ENCODE measurements at regions not wholly inside any gene's neighbourhood (a gene's known extent, or its start where the extent isn't known, plus 50 kb on each side); places are given as distances from the start of the nearest gene placed in this dataset.

DNA sequence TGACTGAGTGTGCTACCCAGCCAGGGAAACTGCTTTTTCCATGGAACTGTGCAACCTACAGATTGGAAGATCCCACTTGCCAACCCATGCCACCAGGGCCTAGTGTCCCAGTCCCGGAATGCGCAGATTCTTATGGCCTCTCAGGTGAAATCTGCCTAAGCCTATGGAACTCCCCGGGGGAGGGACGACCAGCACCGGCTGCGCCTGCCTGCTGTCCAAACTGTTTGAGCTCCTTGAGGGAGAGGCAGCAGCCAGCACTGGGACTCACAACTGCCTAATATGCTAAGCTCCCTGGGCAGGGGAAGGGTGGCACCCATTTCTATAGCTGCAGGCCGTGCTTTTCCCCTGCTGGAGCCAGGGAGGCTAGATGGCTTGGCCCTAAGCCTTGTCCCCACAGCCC is 92.5 kb upstream of the GZMB start:
- TF ChIP-seq CBX5 (CRISPR knock-in tag; IDR thresholded peaks at IDR 0.05; ENCODE audit: borderline replicate concordance), result no peak
- no peak for TF ChIP-seq CEBPZ (IDR thresholded peaks at IDR 0.05; ENCODE audit: low read length)
- TF ChIP-seq, protein P1, sequence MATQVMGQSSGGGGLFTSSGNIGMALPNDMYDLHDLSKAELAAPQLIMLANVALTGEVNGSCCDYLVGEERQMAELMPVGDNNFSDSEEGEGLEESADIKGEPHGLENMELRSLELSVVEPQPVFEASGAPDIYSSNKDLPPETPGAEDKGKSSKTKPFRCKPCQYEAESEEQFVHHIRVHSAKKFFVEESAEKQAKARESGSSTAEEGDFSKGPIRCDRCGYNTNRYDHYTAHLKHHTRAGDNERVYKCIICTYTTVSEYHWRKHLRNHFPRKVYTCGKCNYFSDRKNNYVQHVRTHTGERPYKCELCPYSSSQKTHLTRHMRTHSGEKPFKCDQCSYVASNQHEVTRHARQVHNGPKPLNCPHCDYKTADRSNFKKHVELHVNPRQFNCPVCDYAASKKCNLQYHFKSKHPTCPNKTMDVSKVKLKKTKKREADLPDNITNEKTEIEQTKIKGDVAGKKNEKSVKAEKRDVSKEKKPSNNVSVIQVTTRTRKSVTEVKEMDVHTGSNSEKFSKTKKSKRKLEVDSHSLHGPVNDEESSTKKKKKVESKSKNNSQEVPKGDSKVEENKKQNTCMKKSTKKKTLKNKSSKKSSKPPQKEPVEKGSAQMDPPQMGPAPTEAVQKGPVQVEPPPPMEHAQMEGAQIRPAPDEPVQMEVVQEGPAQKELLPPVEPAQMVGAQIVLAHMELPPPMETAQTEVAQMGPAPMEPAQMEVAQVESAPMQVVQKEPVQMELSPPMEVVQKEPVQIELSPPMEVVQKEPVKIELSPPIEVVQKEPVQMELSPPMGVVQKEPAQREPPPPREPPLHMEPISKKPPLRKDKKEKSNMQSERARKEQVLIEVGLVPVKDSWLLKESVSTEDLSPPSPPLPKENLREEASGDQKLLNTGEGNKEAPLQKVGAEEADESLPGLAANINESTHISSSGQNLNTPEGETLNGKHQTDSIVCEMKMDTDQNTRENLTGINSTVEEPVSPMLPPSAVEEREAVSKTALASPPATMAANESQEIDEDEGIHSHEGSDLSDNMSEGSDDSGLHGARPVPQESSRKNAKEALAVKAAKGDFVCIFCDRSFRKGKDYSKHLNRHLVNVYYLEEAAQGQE (IDR thresholded peaks at IDR 0.05; ENCODE audit: borderline replicate concordance in 1 of 2, low read depth in 1 of 2, low read length in 2 of 2), result no peak

Measured in HepG2 (cell line).